MM.1S (cell line): ENCODE measurements at regions not wholly inside any gene's neighbourhood (a gene's known extent, or its start where the extent isn't known, plus 50 kb on each side); places are given as distances from the start of the nearest gene placed in this dataset.

Experiments
- DNase-seq: peaks from one replicate; pipeline ENCODE4 v3.0.0-alpha.2; 2015
- H2AFZ ChIP-seq: fragments of 300-600 bp; sonication (generic); 2 replicates; pipeline ENCODE4 v1.6.0; 2016; ENCODE audit warnings: antibody characterized with exemption, low read length
- H3F3A ChIP-seq: fragments of 300-600 bp; sonication (generic); 2 replicates; pipeline ENCODE4 v1.6.1; 2016; ENCODE audit warnings: mild to moderate bottlenecking, antibody characterized with exemption, low read length, moderate library complexity, mixed read lengths; ENCODE audit not compliant: insufficient read depth
- H3K27ac ChIP-seq: fragments of 300-600 bp; sonication (generic); 2 replicates; pipeline ENCODE4 v1.5.1; 2016; ENCODE audit warnings: mild to moderate bottlenecking, low read length
- H3K27me3 ChIP-seq: fragments of 300-600 bp; sonication (generic); replicated peaks from 2 replicates; pipeline ENCODE4 v1.6.0; 2016; ENCODE audit warnings: low read length; ENCODE audit not compliant: insufficient read depth
- H3K36me3 ChIP-seq: fragments of 300-600 bp; sonication (generic); replicated peaks from 2 replicates; pipeline ENCODE4 v1.6.1; 2016; ENCODE audit warnings: mild to moderate bottlenecking, low read length, mixed read lengths; ENCODE audit not compliant: insufficient read depth
- H3K4me1 ChIP-seq: fragments of 300-600 bp; sonication (generic); 2 replicates; pipeline ENCODE4 v1.6.1; 2016; ENCODE audit warnings: low read length, mixed read lengths
- H3K4me2 ChIP-seq: fragments of 300-600 bp; sonication (generic); 2 replicates; pipeline ENCODE4 v1.6.0; 2016; ENCODE audit warnings: low read depth, low read length
- H3K4me3 ChIP-seq: fragments of 300-600 bp; sonication (generic); 2 replicates; pipeline ENCODE4 v1.5.1; 2016; ENCODE audit warnings: low read length, mixed read lengths
- H3K79me2 ChIP-seq: fragments of 300-600 bp; sonication (generic); 2 replicates; pipeline ENCODE4 v1.6.1; 2016; ENCODE audit warnings: mixed run types, low read length, mixed read lengths
- H3K9ac ChIP-seq: fragments of 300-600 bp; sonication (generic); 2 replicates; pipeline ENCODE4 v1.6.1; 2016; ENCODE audit warnings: low read length, mixed read lengths
- H3K9me2 ChIP-seq: fragments of 300-600 bp; sonication (generic); replicated peaks from 2 replicates; pipeline ENCODE4 v1.6.1; 2016; ENCODE audit warnings: mild to moderate bottlenecking, low read length, mixed read lengths; ENCODE audit not compliant: insufficient read depth
- H3K9me3 ChIP-seq: fragments of 300-600 bp; sonication (generic); replicated peaks from 2 replicates; pipeline ENCODE4 v1.6.1; 2016; ENCODE audit warnings: mild to moderate bottlenecking, low read length, mixed read lengths; ENCODE audit not compliant: insufficient read depth
- H4K20me1 ChIP-seq: fragments of 300-600 bp; sonication (generic); 2 replicates; pipeline ENCODE4 v1.6.1; 2016; ENCODE audit warnings: mild to moderate bottlenecking, low read length, moderate library complexity, mixed read lengths; ENCODE audit not compliant: insufficient read depth
- EZH2 ChIP-seq: fragments of 300-600 bp; sonication (generic); optimal IDR thresholded peaks from 2 replicates; pipeline ENCODE3; 2017; ENCODE audit warnings: low read depth, mild to moderate bottlenecking, antibody characterized with exemption, low read length, mixed read lengths
- EZH2phosphoT487 ChIP-seq: fragments of 300-600 bp; sonication (generic); IDR thresholded peaks from 2 replicates; pipeline ENCODE4 v1.6.1; 2018; ENCODE audit warnings: antibody characterized with exemption, low read length
- TF ChIP-seq, protein P1 (sequence below): fragments of 300-600 bp; sonication (generic); IDR thresholded peaks from 2 replicates; pipeline ENCODE4 v1.5.1; 2016; ENCODE audit warnings: antibody characterized with exemption, low read length, mixed read lengths

DNA sequence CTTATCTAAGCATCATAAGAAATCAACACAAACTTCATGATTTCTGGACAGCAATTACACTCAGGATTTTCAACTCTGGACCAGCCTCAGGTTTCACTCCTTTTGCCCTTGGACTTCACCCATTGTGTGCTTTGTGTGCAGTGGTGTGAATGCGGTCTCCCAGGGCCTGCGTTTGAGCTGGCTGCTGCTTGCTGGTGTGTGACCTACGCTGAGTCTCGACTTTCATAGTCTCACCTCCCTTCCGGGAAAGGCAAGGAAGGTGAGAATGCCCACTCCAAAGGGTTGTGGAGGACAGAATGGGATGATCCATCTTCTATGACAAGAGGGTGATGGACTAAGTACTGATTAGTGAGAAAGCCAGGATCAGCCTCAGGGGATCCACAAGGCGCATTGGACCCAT lies 228.8 kb downstream of the C12orf75 start:
- no peaks in the 10 kb centered on the region for H3K36me3 ChIP-seq
- no peaks in the 10 kb centered on the region for H3K27me3 ChIP-seq
- no peaks in the 10 kb centered on the region for H3K4me1 ChIP-seq
- no peaks in the 10 kb centered on the region for H3K79me2 ChIP-seq
- no peak overlapping the region for H3K4me2 ChIP-seq
- H2AFZ ChIP-seq, result no peak overlapping the region
- no peak overlapping the region for H3K9ac ChIP-seq
- DNase-seq, result no peak
- H4K20me1 ChIP-seq, result no peaks in the 10 kb centered on the region
- no peaks in the 10 kb centered on the region for H3K9me2 ChIP-seq
- H3K27ac ChIP-seq, result no peak overlapping the region
- no peak overlapping the region for H3K4me3 ChIP-seq
- no peaks in the 10 kb centered on the region for H3F3A ChIP-seq
- H3K9me3 ChIP-seq, result no peaks in the 10 kb centered on the region
- TF ChIP-seq EZH2, result no peak
- TF ChIP-seq, protein P1, sequence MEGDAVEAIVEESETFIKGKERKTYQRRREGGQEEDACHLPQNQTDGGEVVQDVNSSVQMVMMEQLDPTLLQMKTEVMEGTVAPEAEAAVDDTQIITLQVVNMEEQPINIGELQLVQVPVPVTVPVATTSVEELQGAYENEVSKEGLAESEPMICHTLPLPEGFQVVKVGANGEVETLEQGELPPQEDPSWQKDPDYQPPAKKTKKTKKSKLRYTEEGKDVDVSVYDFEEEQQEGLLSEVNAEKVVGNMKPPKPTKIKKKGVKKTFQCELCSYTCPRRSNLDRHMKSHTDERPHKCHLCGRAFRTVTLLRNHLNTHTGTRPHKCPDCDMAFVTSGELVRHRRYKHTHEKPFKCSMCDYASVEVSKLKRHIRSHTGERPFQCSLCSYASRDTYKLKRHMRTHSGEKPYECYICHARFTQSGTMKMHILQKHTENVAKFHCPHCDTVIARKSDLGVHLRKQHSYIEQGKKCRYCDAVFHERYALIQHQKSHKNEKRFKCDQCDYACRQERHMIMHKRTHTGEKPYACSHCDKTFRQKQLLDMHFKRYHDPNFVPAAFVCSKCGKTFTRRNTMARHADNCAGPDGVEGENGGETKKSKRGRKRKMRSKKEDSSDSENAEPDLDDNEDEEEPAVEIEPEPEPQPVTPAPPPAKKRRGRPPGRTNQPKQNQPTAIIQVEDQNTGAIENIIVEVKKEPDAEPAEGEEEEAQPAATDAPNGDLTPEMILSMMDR, result no peak
- no peak for TF ChIP-seq EZH2phosphoT487

DNA sequence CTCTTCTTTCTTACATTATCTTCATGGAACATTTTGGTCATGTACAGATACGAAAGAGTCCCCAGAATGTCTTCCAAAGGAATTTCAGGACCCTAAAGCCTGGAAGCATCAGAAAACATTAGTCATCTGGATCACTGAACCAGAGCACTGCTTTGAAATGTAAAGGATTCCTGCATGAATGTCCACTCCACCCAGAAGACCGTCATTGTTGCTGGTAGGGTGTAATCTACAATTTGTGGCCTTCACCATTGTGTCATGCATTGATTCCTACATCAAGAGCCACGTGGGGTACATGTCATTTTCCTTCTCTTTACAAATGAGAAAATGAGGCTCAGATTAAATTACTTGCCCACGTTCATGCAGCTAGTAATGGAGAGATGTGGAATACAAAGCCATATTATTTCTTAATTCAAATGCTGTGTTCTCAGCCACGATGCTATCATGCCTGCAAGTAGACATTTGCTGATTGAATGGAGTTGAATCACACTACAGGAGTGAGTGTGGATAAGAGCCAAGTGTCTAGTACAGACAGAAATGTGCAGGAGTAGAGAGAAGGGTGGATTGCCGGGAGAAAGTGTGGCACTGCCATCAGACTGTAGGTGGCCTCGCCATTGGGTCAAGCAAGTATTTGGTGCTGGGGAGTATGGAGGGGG lies 231.2 kb downstream of the C12orf75 start:
- Histone ChIP-seq H3K36me3 (no peaks in the 10 kb centered on the region), H3K9ac (no peak overlapping the region), H3K79me2 (no peaks in the 10 kb centered on the region), H2AFZ (no peak overlapping the region), H3K4me1 (no peaks in the 10 kb centered on the region), H3K27me3 (no peaks in the 10 kb centered on the region), H3F3A (no peaks in the 10 kb centered on the region), H3K9me2 (no peaks in the 10 kb centered on the region), H3K27ac (no peak overlapping the region), H4K20me1 (no peaks in the 10 kb centered on the region), H3K4me3 (no peak overlapping the region), H3K4me2 (no peak overlapping the region), H3K9me3 (no peaks in the 10 kb centered on the region)
- TF ChIP-seq, protein P1, result no peak
- TF ChIP-seq EZH2 (no peak), EZH2phosphoT487 (no peak)
- DNase-seq, result no peak

DNA sequence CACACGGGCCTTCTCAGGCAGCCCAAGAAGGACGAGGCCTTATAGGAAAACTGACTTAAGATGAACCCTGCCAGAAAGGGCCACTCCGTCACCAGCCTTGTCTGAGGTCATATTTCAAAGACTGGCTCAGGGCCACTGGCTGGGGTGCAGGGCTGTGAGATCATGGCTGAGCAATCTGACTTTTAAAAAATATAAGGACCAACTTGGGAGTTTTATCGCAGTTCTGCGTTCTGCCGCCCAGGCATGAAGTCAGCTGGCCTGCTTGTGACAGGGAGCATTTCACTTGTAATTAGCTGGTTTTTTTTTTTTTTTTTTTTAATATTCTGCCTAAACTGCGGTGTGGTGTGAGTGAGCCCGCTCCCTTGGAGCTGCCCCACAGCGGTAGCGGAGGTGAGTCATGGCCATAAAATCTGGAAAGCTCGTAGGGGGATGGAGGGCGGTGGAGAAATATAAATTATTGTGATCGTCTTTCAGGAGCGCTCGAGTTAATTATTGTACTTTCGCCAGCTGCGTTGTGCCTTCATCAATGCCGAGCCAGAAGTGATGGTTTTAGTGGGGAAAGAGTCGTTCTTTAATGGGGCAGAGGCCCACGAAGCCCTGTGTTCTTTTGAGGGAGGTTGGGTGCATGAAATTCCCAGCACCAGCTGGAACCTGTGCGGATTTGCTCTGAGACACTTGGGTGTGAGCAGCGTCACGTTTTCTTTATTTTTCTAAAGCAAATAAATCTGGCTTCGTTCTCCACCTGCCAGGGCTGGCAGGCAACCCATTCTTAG lies 231.9 kb downstream of the C12orf75 start:
- Histone ChIP-seq H3K9ac (no peak overlapping the region), H3K27ac (no peak overlapping the region), H3K9me2 (no peaks in the 10 kb centered on the region), H3K4me2 (no peak overlapping the region), H4K20me1 (no peaks in the 10 kb centered on the region), H3K27me3 (no peaks in the 10 kb centered on the region), H3K4me1 (no peaks in the 10 kb centered on the region), H3K36me3 (no peaks in the 10 kb centered on the region), H3K4me3 (no peak overlapping the region), H3F3A (no peaks in the 10 kb centered on the region), H2AFZ (no peak overlapping the region), H3K79me2 (no peaks in the 10 kb centered on the region), H3K9me3 (no peaks in the 10 kb centered on the region)
- TF ChIP-seq EZH2phosphoT487, result no peak
- TF ChIP-seq EZH2, result no peak
- TF ChIP-seq, protein P1, result no peak
- no peak for DNase-seq
